DMS 273 treated with DMSO at 0.1 percent for 48 hours (cell line): ENCODE measurements at regions not wholly inside any gene's neighbourhood (a gene's known extent, or its start where the extent isn't known, plus 50 kb on each side); places are given as distances from the start of the nearest gene placed in this dataset.

ENCODE experiments used
- DNase-seq: peaks from one replicate; lab custom pipeline; 2025; lab: John Stamatoyannopoulos, UW

DNA sequence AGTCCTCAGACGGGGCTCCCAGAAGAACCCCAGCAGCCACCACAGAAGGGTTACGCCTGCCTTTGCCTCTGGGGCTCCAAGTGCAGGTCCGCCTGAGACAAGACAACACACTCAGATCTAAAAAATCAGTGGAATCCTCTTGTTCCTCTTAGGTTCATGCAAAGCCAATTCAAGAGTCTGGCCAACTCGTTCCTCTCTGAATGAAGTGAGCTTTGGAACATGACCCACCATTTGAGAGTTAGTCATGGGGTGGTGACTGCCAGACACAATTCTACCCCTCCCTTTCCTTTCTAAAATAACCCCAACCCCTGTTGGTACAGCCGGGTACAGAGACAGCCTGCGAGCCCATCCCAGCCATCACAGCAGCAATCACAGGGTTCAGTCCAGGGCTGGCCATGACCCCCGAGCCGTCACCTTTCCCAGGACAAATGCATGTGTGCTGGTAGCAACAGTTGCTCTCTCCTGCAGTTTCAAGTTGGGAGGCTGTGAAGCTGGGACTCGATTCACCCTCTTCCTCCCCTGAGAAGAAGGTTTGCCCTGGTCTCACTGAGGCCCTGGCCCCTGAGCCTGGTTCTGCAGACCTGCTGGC, 183.1 kb upstream of the SH3BP4 start:
- no peak for DNase-seq

DNA sequence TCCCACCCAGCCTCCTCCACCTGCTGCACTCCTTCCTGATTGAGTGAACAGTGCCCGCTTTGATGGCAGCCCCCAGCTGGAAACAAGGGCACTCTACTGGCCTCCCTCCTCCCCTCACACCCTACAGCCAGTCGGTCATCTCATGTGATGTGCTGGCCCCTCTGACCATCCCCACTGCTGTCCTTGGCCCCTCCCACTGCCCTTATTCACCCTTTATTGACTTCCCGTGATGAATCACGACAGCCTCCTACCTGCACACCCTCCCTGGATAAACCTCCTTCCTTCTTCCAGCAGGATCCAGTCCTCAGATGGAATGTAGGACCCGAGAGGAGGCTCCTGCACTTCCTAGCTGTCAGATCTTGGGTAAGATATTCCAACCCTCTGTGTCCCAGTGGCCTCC, 186.5 kb upstream of the SH3BP4 start:
- no peak for DNase-seq

- no peak for DNase-seq
Observed at GRCh38 chr2:234764372-234764771, 187.4 kb upstream of the SH3BP4 start.

- no peak for DNase-seq
Observed at GRCh38 chr2:234763002-234763873, 188.6 kb upstream of the SH3BP4 start.

DNA sequence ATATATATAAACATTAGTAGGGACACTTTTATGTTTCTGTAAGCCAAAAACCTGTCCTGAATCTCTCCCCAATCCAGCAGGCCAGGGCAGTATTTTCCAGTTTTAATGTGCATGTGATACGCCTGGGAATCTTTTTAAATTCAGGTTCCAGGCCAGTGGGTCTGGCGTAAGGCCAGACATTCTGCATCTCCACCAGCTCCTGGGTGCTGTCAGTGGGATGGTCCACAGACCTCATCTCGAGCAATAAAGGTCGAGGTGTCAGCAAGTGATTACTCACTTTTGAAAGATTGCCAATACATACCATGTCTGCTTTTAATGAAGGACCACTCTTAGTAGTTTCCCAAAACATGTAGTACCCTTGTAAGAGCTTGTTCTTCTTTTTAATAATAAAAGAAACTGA, 189.9 kb upstream of the SH3BP4 start:
- DNase-seq: no peak

DNA sequence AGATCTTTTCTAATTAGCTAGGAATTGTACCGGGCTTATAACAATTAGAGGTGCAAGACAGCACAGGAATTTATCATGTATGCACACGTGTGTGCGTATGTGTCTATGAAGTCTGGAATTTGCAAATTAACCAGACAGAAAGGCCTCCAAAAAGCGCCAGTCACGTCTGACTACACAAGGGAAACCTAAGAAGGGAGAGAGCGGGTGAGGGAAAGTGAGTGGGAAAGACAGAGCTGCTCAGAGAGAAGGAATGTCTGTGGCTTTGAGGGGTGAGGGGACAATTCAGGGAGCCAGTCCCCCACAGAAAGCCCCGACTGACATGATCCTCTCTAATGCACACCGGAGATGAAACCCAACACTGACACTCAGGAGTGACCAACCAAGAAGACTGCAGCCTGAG, 197.7 kb upstream of the SH3BP4 start:
- no peak for DNase-seq

- DNase-seq: no peak
Observed at GRCh38 chr2:234753701-234754100, 198.1 kb upstream of the SH3BP4 start.

GRCh38 chr2:234752966-234753365, 198.9 kb upstream of the SH3BP4 start:
- DNase-seq: no peak

GRCh38 chr2:234751275-234751973, 200.4 kb upstream of the SH3BP4 start:
- DNase-seq: no peak

GRCh38 chr2:234747833-234748559, 203.8 kb upstream of the SH3BP4 start:
- no peak for DNase-seq

DNA sequence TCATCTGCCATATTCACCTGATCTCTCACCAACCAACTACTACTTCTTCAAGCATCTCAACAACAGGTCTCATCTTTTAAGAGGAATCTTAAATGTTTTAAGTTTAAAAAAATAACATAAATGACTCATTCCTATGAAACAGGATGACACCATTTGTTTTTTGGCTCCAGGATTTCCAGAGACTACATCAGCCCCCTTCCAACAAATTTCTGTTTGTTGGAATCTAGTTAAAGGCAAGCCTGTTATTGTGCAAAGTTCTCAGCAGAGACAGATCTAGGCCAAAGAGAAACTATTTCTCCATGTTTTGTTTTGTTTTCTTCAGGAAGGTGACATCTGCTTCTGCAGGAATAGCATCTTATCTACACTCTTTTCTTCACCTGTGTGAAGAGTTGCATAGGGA, 204.8 kb upstream of the SH3BP4 start:
- DNase-seq: no peak

DNA sequence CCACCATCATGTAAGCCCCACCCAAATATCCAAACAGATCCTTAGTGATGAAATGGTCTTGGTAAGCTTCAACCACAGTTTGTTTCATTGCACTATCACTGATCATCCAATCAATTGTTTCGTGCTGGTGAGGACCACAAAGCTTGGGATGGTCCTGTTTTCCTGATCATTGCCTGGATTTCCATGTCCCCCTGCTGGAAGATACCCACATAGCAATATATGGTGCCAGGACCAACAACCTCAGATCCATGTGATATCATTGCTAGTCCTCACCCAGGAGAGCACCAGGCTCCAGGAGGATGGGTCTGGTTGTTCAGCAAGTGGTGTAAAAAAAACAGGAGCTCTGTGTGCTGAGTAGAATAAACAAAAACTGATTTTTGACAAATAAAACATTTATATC, 206.5 kb upstream of the SH3BP4 start:
- no peak for DNase-seq

DNA sequence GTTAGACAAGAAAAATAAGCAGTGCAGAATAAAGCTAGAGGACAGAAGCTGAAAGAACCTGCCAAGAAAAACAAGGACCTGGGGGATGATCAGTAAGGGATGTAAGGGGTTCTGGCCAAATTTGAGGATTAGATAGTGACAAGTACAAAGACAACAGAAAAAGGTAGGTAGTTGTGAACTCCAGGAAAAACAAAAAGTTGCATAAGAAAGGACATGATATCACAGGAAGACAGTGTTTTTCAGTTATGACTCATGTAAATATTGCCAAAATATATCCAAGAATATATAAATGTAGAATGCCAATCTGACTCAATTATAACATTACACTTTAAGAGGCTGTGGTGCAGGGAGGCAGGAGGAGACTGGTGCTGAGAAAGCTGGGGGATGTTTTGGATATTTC, 209.8 kb upstream of the SH3BP4 start:
- DNase-seq: no peak

- DNase-seq: no peak
Observed at GRCh38 chr2:234739061-234739460, 212.8 kb upstream of the SH3BP4 start.

DNA sequence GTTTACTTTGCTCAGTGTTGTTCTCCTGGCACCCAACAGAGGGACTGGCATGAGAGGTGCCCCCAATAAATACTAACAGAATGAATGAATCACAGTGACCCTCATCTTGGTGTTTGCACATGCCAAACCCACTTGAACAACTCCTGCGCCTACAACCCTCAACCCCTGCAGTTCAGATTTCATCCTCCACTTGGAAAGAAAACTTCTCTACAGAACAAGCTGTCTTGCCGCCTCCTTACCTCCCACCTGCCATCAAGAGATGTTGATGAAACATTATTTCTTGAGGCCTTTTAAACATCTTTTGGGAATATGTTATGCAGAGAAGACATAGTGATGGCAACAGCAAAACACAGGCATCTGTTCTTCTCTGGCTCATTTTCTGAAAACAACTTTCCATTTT, 216.0 kb upstream of the SH3BP4 start:
- no peak for DNase-seq

DNA sequence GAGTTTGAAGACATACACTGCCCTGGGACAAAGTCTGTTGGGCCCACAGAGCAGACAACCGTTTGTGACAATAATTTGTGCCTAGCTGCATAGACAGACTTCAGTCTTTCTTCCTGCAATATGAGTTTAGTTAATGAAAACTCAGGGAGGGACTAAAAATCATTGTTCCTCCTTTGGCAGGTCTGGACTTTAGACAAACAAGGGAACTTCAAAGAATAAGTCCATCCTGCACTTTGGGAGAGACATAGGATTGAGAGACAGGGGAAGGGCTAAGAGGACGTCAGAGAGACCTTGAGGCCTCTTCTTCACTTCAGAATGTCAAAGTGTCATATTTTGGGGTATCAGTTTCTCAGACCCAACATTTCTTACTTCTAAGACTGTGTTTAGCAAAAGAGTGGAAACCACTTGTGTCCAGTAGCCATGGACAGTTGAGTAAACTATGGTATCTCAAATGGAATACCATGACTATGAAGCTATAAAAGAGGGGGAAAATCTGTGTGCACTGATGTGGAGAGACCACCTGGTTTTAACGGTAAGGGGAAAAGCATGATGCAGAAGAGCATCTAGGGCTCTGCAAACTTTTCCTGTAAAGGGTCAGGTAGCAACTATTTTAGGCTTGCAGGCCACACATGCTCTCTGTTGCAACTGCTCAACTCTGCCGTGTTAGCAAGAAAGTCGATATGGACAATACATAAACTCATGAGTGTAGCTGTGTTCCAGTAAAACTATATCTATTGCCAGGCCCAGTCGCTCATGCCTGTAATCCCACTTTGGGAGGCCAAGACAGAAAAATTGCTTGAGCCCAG, 217.8 kb upstream of the SH3BP4 start:
- no peak for DNase-seq

DNA sequence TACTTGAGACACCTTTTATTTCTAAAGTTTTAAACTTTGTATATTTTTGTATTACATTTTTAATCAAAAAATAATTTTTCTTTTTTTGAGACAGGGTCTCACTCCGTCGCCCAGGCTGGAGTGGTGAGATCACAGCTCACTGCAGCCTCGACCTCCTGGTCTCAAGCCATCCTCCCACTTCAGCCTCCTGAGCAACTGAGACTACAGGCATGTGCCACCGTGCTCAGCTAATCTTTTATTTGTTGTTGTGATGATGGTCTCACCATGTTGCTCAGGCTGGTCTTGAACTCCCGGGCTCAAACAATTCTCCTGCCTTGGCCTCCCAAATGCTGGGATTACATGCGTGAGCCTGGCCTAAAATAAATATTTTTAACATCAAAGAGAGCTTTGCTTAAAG, 218.7 kb upstream of the SH3BP4 start:
- no peak for DNase-seq

DNA sequence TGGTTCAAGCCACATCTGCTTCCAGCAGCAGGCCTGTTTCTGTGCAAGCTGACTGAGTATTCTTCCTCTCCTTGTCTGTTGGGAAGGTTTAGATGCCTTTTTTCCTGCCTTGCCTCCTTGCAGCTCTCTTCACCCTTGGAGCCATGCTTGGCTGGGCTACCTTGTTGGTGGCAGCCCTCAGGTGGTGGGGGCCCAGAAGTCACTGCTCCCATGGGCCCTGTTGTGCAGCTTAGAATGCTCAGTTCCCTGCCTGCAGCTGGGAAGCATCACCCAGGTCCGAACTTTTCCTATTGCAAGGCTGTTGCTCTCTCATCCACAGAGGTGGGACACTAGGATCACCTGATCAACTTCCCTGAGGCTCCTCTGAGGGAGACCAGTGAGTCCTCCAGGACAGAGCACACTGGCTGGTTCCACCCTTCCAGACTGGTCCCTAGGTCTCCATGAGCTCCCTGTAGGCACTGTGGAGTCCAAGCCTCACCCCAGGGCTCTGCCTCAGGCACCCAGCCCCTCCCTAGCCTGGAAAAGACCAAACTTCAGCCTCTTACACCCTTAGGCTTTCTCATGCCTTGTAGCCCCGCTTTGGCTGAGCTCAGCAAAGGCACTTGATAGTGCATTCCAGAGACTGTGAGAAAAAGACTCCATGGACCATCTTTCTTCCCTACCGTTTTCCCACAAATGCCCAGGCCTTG, 219.3 kb upstream of the SH3BP4 start:
- DNase-seq: no peak

GRCh38 chr2:234731236-234731635, 220.6 kb upstream of the SH3BP4 start:
- DNase-seq: no peak

- DNase-seq: no peak
Observed at GRCh38 chr2:234730066-234730640, 221.7 kb upstream of the SH3BP4 start.
